Spleen (tissue), 11 donors: ENCODE measurements at regions not wholly inside any gene's neighbourhood (a gene's known extent, or its start where the extent isn't known, plus 50 kb on each side); places are given as distances from the start of the nearest gene placed in this dataset.

Experiments
- DNase-seq: peaks from one replicate; pipeline ENCODE4 v3.0.0-alpha.2; 2020
- H3K27ac ChIP-seq, 8 donors: fragments of 200-600 bp; sonication (generic) in 7 of 8; 1 replicate in 4 of 8; 2 replicates in 4 of 8; pipeline versions ENCODE4 v1.5.0 to v1.8.0; 2016 to 2021; ENCODE audit warnings: inconsistent platforms in 4 of 8, mild to moderate bottlenecking in 4 of 8, moderate library complexity in 1 of 8
- H3K27me3 ChIP-seq, 7 donors: fragments of 200-600 bp; sonication (generic) in 6 of 7; replicated peaks in 1 of 7; 1 replicate in 4 of 7; 2 replicates in 3 of 7; pipeline versions ENCODE4 v1.5.0 to v1.8.0; 2016 to 2021; ENCODE audit warnings: inconsistent platforms in 3 of 7, mild to moderate bottlenecking in 1 of 7
- H3K36me3 ChIP-seq, 6 donors: fragments of 200-600 bp; sonication (generic) in 5 of 6; 1 replicate in 4 of 6; 2 replicates in 2 of 6; pipeline versions ENCODE4 v1.5.0 to v1.8.0; 2016 to 2021; ENCODE audit warnings: inconsistent platforms in 2 of 6
- H3K4me1 ChIP-seq, 6 donors: fragments of 200-600 bp; sonication (generic) in 5 of 6; 1 replicate in 3 of 6; 2 replicates in 3 of 6; pipeline versions ENCODE4 v1.5.0 to v1.8.0; 2016 to 2021; ENCODE audit warnings: inconsistent platforms in 3 of 6
- H3K4me3 ChIP-seq, 8 donors: fragments of 200-600 bp; sonication (generic) in 7 of 8; 1 replicate in 4 of 8; 2 replicates in 4 of 8; pipeline versions ENCODE4 v1.5.0 to v1.8.0; 2016 to 2021; ENCODE audit warnings: inconsistent platforms in 4 of 8, mild to moderate bottlenecking in 4 of 8, moderate library complexity in 2 of 8
- H3K9me3 ChIP-seq, 8 donors: fragments of 200-600 bp; sonication (generic) in 7 of 8; 1 replicate in 4 of 8; 2 replicates in 4 of 8; pipeline versions ENCODE4 v1.5.0 to v1.8.0; 2016 to 2021; ENCODE audit warnings: inconsistent platforms in 4 of 8
- CTCF ChIP-seq, 11 experiments: fragments of 200-600 bp in 7 of 11; fragments of 450-650 bp in 4 of 11; sonication (generic) in 4 of 11; IDR thresholded peaks in 8 of 11; conservative IDR thresholded peaks in 3 of 11; 1 replicate in 7 of 11; 2 replicates in 4 of 11; pipeline versions ENCODE4 v1.4.0 to v1.8.0; 2016 to 2021; ENCODE audit warnings: antibody characterized with exemption in 11 of 11, inconsistent platforms in 4 of 11, mild to moderate bottlenecking in 1 of 11
- POLR2A ChIP-seq, 3 donors: fragments of 450-650 bp; IDR thresholded peaks; one replicate each; pipeline ENCODE4 v1.5.1; 2017; ENCODE audit warnings: antibody characterized with exemption in 3 of 3, mild to moderate bottlenecking in 1 of 3
- POLR2AphosphoS5 ChIP-seq, 3 donors: sonication (generic); formaldehyde crosslinking; IDR thresholded peaks; one replicate each; pipeline ENCODE4 v1.5.1; 2017; ENCODE audit warnings: antibody characterized with exemption in 3 of 3
- WGBS, 5 donors: extraction: QIAGEN DNeasy Blood & Tissue Kit in 3 of 5; methylation state at CpG; one replicate each; pipeline versions ENCODE4 v1.1.5 to v1.1.7; 2013 to 2018; 5-methylcytosine and 5-hydroxymethylcytosine counted together
- intact Hi-C: fragments of 100-400 bp; cut with DNase I; formaldehyde crosslinking; loops from one replicate; pipeline ENCODE4 v1.15.0; 2023; ENCODE audit warnings: low total_unique reads
- donor health status: healthy with polysubstance abuse.
- donor health status: DM: no; HTN: no; CAD: no; lungs with moderate emphysema.
- donor health status: DM: no; HTN: no; CAD: no.
- donor health status: Bipolar disorder and iron deficiency.
- donor health status: healthy.
- donor health status: DM: no; HTN: no; CAD: no.
- donor health status: DM: yes; HTN: yes; CAD: no.

DNA sequence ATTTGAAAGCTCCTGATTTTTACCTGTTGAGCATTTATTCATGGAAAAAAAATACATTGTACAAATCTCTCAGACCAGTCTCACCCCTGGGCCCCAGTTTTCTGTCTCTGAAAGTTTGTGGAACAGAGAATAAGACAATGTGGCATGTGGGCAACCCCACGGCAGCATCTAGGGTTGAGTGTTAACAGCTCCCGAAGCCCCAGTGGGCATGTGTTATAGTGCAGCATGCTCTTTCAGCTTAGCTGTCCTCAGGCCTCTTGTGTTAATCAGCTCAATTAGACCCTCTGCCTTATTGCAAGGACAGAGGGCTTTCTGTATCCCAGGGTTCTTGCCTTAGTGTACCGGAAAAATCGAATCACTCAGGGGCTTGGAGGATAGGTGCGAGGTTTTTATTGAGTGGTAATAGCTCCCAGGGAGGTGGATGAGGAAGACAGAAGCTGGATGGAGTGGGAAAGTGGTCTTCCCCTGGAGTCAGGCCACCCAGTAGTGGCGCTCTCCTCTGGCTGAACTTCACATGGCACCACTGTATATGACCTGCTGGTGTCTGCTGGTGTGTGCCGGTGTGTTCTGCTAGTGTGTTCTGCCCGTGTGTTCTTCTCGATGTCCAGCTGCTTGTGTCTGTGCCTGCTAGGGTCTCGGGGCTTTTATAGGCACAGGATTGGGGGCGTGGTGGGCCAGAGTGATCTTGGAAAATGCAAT lies 382.8 kb downstream of the EPM2A start:
- Histone ChIP-seq H3K4me1 (no peaks in the 10 kb centered on the region), H3K4me3 (no peak overlapping the region), H3K36me3 (no peaks in the 10 kb centered on the region), H3K9me3 (no peaks in the 10 kb centered on the region), H3K27me3 (no peaks in the 10 kb centered on the region), H3K27ac (no peak overlapping the region)
- no peak for DNase-seq
- TF ChIP-seq POLR2A (IDR thresholded peaks at IDR 0.05) (no peak), POLR2AphosphoS5 (IDR thresholded peaks at IDR 0.05) (no peak), CTCF (IDR thresholded peaks at IDR 0.05 in 8 of 11, conservative IDR thresholded peaks at IDR 0.05 in 3 of 11) (no peak)
- 83 to 91% (median 86%) methylated on average over 10 to 11 of the region's 11 CpGs for WGBS, 5 donors
- intact Hi-C loops = no loop called here

- H3K4me3 ChIP-seq = no peak overlapping the region
- no peak overlapping the region for H3K27ac ChIP-seq
- DNase-seq = no peak
- no peaks in the 10 kb centered on the region for H3K27me3 ChIP-seq
- H3K9me3 ChIP-seq = peaks cover 0 to 18% (median 12%) of the 10 kb centered on the region in 8 donors
- 80 to 88% (median 85%) methylated on average over 8 of the region's 8 CpGs for WGBS, 5 donors
- H3K4me1 ChIP-seq = no peaks in the 10 kb centered on the region
- no peak for TF ChIP-seq POLR2AphosphoS5 (IDR thresholded peaks at IDR 0.05)
- TF ChIP-seq CTCF (IDR thresholded peaks at IDR 0.05 in 8 of 11, conservative IDR thresholded peaks at IDR 0.05 in 3 of 11) = no peak
- TF ChIP-seq POLR2A (IDR thresholded peaks at IDR 0.05) = no peak
- H3K36me3 ChIP-seq = no peaks in the 10 kb centered on the region
- intact Hi-C loops = no loop called here
Observed at GRCh38 chr6:145360865-145361264, 374.5 kb downstream of the EPM2A start.

DNA sequence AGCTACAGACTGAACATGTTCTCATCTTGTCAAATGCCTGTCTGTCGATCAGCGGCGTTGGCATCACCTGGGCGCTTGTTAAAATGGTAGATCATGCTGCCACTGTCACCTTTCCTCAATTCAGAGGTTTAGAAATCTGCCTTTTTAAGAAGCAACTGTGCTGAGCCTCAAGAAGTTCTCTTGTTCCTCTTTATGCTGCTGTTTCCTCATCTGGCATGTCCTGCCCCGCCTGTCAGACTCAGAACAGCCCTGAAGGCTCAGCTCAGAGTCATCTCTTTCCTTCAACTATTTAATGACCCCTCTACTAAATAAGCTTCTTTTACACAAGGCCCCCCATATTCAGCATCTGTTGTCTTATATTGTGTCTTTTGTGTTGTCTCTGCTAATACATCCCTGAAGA lies 368.2 kb downstream of the EPM2A start:
- Histone ChIP-seq H3K27me3 (no peaks in the 10 kb centered on the region), H3K36me3 (no peaks in the 10 kb centered on the region), H3K9me3 (peaks cover 0 to 18% (median 10%) of the 10 kb centered on the region in 8 donors), H3K4me3 (no peak overlapping the region), H3K27ac (no peak overlapping the region), H3K4me1 (no peaks in the 10 kb centered on the region)
- TF ChIP-seq POLR2AphosphoS5 (IDR thresholded peaks at IDR 0.05) (no peak), CTCF (IDR thresholded peaks at IDR 0.05 in 8 of 11, conservative IDR thresholded peaks at IDR 0.05 in 3 of 11) (no peak), POLR2A (IDR thresholded peaks at IDR 0.05) (no peak)
- no peak for DNase-seq
- intact Hi-C loops = no loop called here
- 84 to 90% (median 87%) methylated on average over 5 of the region's 5 CpGs for WGBS, 5 donors

- intact Hi-C loops = no loop called here
- 73 to 84% (median 77%) methylated on average over 5 of the region's 5 CpGs for WGBS, 5 donors
- H3K36me3 ChIP-seq = no peaks in the 10 kb centered on the region
- TF ChIP-seq POLR2AphosphoS5 (IDR thresholded peaks at IDR 0.05) = no peak
- no peak for TF ChIP-seq POLR2A (IDR thresholded peaks at IDR 0.05)
- TF ChIP-seq CTCF (IDR thresholded peaks at IDR 0.05 in 8 of 11, conservative IDR thresholded peaks at IDR 0.05 in 3 of 11) = no peak
- no peaks in the 10 kb centered on the region for H3K4me1 ChIP-seq
- H3K9me3 ChIP-seq = peaks cover 0 to 14% (median 9%) of the 10 kb centered on the region in 8 donors
- no peak overlapping the region for H3K4me3 ChIP-seq
- no peak for DNase-seq
- no peaks in the 10 kb centered on the region for H3K27me3 ChIP-seq
- no peak overlapping the region for H3K27ac ChIP-seq
Observed at GRCh38 chr6:145368075-145368474, 367.2 kb downstream of the EPM2A start.
